Stimulated activated CD8-positive, alpha-beta memory T cell treated with anti-CD3 and anti-CD28 coated beads, Interleukin-12 subunit alpha, Interleukin-12 subunit beta, amount 100 ng/mL, for 1 hour (primary cell): ENCODE measurements at regions not wholly inside any gene's neighbourhood (a gene's known extent, or its start where the extent isn't known, plus 50 kb on each side); places are given as distances from the start of the nearest gene placed in this dataset.
"Not testable (repeated sequence)": the region's sequence is repeated elsewhere in the genome, so short reads cannot be mapped to it uniquely, and the experiment has no call there.

Source experiments
- DNase-seq: peaks from one replicate; pipeline ENCODE4 v3.0.0-alpha.2; 2020; ENCODE audit warnings: low read depth

- no peak for DNase-seq
Measured at GRCh38 chr14:104399432-104400155, 180.0 kb upstream of the C14orf180 start.

- DNase-seq: no peak
Measured at GRCh38 chr14:104400355-104400754, 179.2 kb upstream of the C14orf180 start.

GRCh38 chr14:104401785-104402184 lies 177.8 kb upstream of the C14orf180 start:
- DNase-seq: no peak

- DNase-seq: not testable (repeated sequence)
Measured at GRCh38 chr14:104402303-104402702, 177.3 kb upstream of the C14orf180 start.

GRCh38 chr14:104403421-104404220 lies 175.9 kb upstream of the C14orf180 start:
- no peak for DNase-seq

- no peak for DNase-seq
Measured at GRCh38 chr14:104404922-104405321, 174.6 kb upstream of the C14orf180 start.

- DNase-seq: no peak
Measured at GRCh38 chr14:104405360-104406226, 174.0 kb upstream of the C14orf180 start.

- DNase-seq: no peak
Measured at GRCh38 chr14:104406831-104407230, 172.7 kb upstream of the C14orf180 start.

GRCh38 chr14:104416383-104416782 lies 163.2 kb upstream of the C14orf180 start:
- DNase-seq: no peak

- DNase-seq: no peak
Measured at GRCh38 chr14:104419865-104420505, 159.6 kb upstream of the C14orf180 start.

GRCh38 chr14:104420523-104420922 lies 159.0 kb upstream of the C14orf180 start:
- DNase-seq: not testable (repeated sequence)

- DNase-seq: no peak
Measured at GRCh38 chr14:104420990-104421389, 158.6 kb upstream of the C14orf180 start.

GRCh38 chr14:104421401-104421821 lies 158.2 kb upstream of the C14orf180 start:
- no peak for DNase-seq

- DNase-seq: no peak
Measured at GRCh38 chr14:104421892-104422828, 157.4 kb upstream of the C14orf180 start.

- DNase-seq: no peak
Measured at GRCh38 chr14:104422837-104423681, 156.5 kb upstream of the C14orf180 start.

- no peak for DNase-seq
Measured at GRCh38 chr14:104423701-104424405, 155.7 kb upstream of the C14orf180 start.

- no peak for DNase-seq
Measured at GRCh38 chr14:104424406-104425072, 155.0 kb upstream of the C14orf180 start.

GRCh38 chr14:104425171-104425681 lies 154.3 kb upstream of the C14orf180 start:
- no peak for DNase-seq
